ENCODE measurements at regions not wholly inside any gene's neighbourhood (a gene's known extent, or its start where the extent isn't known, plus 50 kb on each side); places are given as distances from the start of the nearest gene placed in this dataset.
"Not testable (repeated sequence)": the region's sequence is repeated elsewhere in the genome, so short reads cannot be mapped to it uniquely, and the experiment has no call there.

DNA sequence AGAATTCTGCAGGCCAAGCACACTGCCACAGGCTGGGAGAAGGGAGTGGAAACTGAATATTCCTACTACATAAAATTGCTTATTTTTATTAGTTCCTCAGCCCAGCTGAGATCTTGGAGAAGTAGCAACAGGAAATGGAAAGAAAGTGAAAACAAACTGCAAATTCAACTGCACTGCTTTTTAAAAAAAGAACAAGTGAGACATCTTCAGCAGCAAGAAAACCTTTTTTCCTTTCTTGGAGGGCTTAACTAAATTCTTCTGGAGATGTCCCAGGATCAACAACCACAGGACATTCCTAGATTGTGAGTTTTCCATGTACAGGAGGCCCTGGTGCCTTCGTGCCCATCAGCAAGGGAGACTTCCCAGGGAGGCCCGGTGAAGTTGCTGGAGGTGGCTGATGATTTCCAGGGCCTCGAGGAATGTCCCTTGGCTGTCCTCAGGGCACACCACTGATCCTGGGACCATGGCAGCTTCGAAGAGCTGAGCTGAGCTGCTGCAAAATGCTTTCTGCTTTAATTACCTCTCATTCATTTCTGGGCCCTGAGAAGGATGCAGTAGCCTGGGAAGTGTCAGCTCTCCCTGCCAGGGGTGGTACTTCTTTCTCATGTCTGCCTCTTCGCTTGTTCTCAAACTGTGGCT lies 275.5 kb upstream of the FRG2C start:
- DNase-seq (ENCODE audit: low spot score) = not testable (repeated sequence)

GRCh38 chr3:75393288-75393694 lies 270.8 kb upstream of the FRG2C start:
- not testable (repeated sequence) for DNase-seq (ENCODE audit: low spot score)

- DNase-seq (ENCODE audit: low spot score) = not testable (repeated sequence)
Observed at GRCh38 chr3:75394102-75394501, 270.0 kb upstream of the FRG2C start.

- not testable (repeated sequence) for DNase-seq (ENCODE audit: low spot score)
Observed at GRCh38 chr3:75394562-75395360, 269.4 kb upstream of the FRG2C start.

DNA sequence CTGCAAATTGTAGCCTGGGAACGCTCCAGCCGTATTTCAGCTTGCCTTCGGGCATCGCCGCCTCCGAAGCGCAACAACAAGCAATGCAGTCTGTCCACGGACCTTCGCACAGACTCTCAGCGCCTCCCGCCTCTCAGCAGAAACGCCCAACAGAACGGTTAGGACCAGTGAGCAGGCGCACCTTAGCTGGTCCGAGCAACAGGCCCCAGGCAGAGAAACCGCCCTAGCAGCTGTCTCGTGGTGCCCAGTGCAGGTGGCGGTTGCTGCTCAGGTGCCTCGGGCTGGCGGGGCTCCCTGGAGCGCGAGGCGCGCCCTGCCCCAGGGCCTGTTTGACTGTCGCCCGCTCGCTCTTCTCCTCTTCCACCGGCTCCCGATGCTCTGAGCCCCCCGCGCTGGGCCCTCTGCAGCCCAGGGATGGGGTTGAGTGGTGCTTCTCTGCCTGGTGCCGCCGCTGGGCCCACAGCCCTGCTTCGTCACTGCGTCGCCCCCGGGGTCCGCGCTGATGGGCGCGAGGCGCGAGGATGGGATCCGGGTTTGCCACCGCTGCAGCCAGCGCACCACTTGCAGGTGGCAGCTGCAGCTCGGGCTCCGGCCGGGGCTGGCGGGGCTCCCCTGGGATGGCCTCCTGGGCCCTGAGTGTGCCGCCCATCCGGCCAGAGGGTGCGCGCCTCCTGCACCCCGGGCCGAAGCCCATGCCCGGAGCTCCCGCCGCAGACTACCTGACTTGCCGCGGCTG lies 268.4 kb upstream of the FRG2C start:
- DNase-seq (ENCODE audit: low spot score) = no peak

DNA sequence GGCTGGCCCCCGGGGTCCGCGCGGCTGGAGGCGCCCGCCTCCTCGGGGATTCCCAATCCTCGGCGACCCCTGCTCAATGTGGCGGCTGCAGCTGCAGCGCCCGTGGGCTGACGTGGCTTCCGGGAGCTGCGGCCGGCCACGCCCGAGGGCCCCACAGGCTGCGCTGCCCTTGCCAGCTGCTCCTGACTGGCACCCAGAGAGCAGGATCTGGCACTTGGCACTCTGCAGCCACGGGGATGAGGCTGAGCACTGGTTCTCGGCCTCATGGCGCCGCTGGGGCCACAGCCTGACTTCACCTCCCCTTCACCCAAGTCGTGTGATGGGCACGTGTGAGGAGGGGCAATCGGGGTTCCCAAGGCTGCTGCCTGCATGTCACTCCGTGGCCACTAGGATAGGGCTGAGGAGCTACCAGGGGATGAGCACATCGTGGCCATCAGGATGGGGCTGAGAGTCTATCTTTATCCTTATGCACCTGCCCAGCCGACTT lies 267.8 kb upstream of the FRG2C start:
- DNase-seq (ENCODE audit: low spot score) = no peak

DNA sequence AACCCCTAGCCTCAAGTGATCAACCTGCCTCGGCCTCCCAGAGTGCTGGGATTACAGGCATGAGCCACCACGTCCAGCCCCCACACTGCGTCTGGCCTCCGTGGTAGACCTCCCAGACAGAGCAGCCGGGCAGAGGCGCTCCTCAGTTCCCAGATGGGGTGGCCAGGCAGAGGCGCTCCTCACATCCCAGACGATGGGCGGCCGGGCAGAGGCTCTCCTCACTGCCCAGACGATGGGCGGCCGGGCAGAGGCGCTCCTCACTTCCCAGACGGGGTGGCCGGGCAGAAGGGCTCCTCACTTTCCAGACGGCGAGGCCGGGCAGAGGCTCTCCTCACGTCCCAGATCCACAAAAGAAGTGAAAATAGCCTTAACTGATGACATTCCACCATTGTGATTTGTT lies 266.6 kb upstream of the FRG2C start:
- DNase-seq (ENCODE audit: low spot score) = not testable (repeated sequence)

- DNase-seq (ENCODE audit: low spot score) = not testable (repeated sequence)
Observed at GRCh38 chr3:75422101-75422945, 241.8 kb upstream of the FRG2C start.

GRCh38 chr3:75425379-75425778 lies 238.7 kb upstream of the FRG2C start:
- not testable (repeated sequence) for DNase-seq (ENCODE audit: low spot score)

GRCh38 chr3:75427486-75427885 lies 236.6 kb upstream of the FRG2C start:
- not testable (repeated sequence) for DNase-seq (ENCODE audit: low spot score)

- DNase-seq (ENCODE audit: low spot score) = not testable (repeated sequence)
Observed at GRCh38 chr3:75427906-75428305, 236.2 kb upstream of the FRG2C start.

- not testable (repeated sequence) for DNase-seq (ENCODE audit: low spot score)
Observed at GRCh38 chr3:75429561-75430220, 234.4 kb upstream of the FRG2C start.

GRCh38 chr3:75430406-75430805 lies 233.7 kb upstream of the FRG2C start:
- not testable (repeated sequence) for DNase-seq (ENCODE audit: low spot score)

DNA sequence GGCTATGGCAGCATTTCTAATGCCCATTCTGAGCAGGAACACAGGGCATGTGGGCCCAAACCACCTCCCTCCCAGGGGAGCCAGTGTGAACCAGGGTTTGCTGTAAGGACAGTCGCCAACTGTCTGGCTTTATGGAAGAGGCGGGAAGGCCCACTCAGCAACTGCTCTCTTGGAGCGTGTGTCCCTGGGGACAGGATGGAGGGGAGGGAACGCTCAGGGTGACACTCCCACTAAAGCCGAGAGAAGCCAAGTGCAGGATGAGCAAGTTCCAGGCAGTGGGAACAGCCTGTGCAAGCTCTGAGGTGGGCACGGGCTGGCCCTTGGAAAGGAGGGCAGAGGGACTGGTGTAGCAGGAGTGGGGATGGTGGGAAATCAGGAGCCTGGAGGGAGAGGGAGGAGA lies 233.0 kb upstream of the FRG2C start:
- DNase-seq (ENCODE audit: low spot score) = not testable (repeated sequence)

GRCh38 chr3:75432466-75432865 lies 231.7 kb upstream of the FRG2C start:
- not testable (repeated sequence) for DNase-seq (ENCODE audit: low spot score)

GRCh38 chr3:75432885-75433284 lies 231.2 kb upstream of the FRG2C start:
- not testable (repeated sequence) for DNase-seq (ENCODE audit: low spot score)

DNA sequence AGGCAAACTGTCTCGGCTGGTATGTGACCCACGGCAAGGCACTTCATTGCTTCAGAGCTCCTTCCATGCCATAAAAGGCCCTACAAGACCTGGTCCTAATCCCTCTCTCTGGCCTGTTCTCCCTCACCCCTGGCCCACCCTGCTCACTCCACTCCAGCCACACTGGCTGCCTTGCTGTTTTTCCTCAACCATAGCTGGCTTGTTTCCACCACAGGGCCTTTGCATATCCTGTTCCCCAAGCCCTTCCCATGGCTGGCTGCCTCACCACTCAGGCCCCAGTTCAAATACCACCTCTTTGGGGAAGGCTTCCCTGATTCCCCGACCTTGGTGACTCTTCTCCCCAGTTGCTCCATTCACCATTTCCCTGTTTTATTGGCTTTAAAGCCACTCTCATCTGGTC lies 230.8 kb upstream of the FRG2C start:
- DNase-seq (ENCODE audit: low spot score) = not testable (repeated sequence)

DNA sequence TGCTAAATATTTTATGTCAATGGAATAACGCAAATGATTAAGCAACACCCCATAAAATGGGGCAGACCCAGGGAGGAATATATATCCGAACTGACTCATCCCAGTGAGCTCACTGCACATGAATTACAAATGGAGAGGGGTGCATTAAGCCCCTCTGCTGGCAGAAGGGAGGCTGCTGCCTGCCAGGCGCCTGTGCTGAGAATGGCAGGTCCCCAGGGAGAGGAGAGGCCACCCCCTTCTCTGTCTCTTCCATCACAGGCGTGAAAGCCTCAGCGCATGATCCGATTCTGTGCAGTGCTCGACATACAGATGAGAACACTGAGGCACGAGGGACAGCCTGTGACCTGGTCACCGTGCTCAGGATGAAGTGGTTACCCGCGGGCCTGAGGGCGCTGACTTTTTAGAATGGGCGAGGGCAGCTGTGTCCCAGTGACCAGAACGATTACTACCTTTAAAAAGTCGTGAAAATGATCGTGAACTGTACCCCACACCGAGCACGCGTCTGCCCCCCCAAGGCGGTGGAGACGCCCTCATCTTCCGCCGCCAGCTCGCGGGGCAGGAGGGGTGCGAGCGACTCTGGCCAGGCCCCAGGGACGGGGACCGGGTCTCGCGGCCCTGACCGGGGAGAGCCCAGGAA lies 229.7 kb upstream of the FRG2C start:
- not testable (repeated sequence) for DNase-seq (ENCODE audit: low spot score)

DNA sequence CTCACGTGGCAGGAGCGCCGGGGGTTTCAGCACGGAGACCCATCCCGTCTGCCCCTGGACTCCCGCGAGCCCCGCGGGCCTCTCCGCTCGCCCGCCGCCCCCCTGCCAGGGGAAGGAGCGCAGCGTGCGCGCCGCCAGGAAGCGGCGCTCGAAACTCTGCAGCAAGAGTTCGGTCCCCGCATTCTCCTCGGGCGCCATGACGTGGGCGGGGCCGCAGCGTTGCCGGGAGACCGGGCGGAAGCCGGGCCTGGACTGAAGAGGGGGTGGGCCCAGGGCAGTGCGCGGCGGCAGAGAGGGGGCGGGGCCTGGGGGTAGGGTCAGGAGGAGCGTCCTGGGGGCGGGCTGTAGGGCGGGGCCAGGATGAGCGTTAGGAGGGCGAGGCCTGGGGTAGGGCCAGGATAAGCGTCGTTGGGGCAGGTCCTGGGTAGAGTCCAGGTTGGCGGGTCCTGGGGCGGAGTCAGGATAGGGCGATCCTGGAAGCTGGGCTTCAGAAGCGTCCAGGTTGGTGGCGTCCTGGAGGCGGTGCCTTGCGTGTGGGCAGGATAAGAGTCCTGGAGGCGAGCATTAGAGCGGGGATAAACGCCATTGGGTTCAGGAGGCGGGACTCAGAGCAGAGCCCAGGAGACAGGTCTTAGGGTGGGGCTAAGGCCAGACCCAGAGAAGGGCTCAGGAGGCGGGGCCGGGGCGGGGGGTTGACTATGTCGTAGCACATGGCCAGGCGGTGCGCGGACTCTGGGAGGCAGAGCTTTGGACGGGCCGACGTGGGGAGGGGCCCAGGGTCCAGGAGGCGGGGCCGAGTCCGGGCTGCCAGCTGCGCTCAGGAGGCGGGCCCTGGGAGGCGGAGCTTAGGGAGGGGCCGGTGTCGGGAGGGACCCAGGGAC lies 229.0 kb upstream of the FRG2C start:
- peak; percentile 99 for DNase-seq (ENCODE audit: low spot score)
